ENCODE measurements at regions not wholly inside any gene's neighbourhood (a gene's known extent, or its start where the extent isn't known, plus 50 kb on each side); places are given as distances from the start of the nearest gene placed in this dataset.
A peak's percentile ranks its signal among the peaks of the same experiment; 100 is the strongest.

DNA sequence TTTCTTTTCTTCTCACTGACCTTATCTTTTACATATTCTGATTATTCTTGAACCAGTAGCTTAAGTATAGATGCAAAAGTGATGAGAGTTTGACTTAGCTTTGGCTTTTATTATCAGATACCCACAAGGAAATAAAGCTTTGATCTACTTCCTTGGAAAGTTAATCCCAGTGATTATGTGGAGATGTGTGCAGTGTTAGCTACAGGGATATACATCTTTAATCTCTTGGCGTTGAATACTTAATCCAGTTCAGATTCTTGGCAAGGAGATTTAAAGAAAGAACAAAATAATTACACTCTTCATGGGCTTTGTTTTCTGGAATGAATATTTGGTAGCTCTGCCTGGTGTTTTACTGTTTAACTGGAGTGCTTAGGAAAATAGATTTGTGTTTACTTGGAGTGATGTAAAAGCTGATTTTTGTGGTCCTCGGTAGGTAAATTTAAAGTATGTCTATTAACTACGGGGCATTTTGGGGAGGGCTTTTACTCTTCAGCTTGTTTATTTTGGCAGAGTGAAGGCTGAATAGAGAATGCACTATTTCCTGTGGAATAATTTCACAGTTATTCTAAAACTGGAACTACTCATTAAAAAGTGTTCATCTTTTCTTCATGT, 150.1 kb upstream of the LRIG3 start:
- peak; percentile 26 for DNase-seq (ENCODE audit: low read depth, low spot score)

DNA sequence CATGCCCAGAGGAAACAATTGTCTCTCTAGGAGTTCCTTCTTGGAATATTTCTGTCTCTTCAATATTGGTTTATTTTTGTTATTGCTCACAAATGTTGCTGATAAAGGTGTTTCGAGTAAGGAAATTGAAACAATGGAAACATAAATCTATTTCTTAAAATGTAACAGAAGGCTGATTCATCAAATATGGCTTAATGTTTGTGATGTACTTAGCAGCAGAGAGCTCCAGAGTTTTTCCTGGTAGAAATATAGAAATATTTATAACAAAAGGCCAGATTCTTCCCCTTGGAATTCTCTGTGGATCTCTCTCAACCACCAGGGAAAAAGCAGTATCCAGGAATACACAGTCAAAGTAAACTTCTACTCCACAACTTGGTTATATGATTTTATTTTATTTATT, 149.2 kb upstream of the LRIG3 start:
- no peak for TF ChIP-seq CTCF (IDR thresholded peaks at IDR 0.05; ENCODE audit: low read depth, low read length)
- no peak for DNase-seq (ENCODE audit: low read depth, low spot score)
- H3K4me3 ChIP-seq (ENCODE audit: low read depth, low read length): no peak overlapping the region
- in situ Hi-C loops (cut with HindIII; ENCODE audit: low sequenced_read_pairs): no loop called here

More for the DNA sequence above, 150.1 kb upstream of the LRIG3 start:
- H3K4me3 ChIP-seq (ENCODE audit: low read depth, low read length): no peak overlapping the region
- in situ Hi-C loops (cut with HindIII; ENCODE audit: low sequenced_read_pairs): no loop called here
- no peak for TF ChIP-seq CTCF (IDR thresholded peaks at IDR 0.05; ENCODE audit: low read depth, low read length)

GRCh38 chr12:59068436-59068835, 148.1 kb upstream of the LRIG3 start:
- in situ Hi-C loops (cut with HindIII; ENCODE audit: low sequenced_read_pairs): no loop called here
- no peak overlapping the region for H3K4me3 ChIP-seq (ENCODE audit: low read depth, low read length)
- TF ChIP-seq CTCF (IDR thresholded peaks at IDR 0.05; ENCODE audit: low read depth, low read length): no peak
- no peak for DNase-seq (ENCODE audit: low read depth, low spot score)

DNA sequence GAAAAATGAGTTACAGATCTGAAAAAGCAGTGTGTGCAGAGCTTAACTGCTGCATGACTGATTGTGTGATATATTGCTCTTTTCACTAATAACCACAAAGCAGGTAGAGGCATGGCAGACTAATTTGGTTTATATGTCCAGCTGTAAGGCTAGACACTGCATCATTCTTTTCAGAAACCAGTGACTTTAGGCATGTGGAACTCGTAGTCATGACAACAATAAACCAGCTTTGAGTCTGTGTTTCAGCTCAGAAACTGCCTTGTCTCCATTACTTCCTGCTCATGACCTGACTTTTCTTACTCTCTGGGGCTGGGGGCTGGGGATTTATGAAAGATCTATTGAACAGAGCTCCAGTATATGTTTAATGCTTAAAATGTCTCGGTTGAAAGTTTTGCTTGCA, 146.8 kb upstream of the LRIG3 start:
- no peak for TF ChIP-seq CTCF (IDR thresholded peaks at IDR 0.05; ENCODE audit: low read depth, low read length)
- H3K4me3 ChIP-seq (ENCODE audit: low read depth, low read length): no peak overlapping the region
- in situ Hi-C loops (cut with HindIII; ENCODE audit: low sequenced_read_pairs): no loop called here

GRCh38 chr12:59066445-59066844, 146.1 kb upstream of the LRIG3 start:
- TF ChIP-seq CTCF (IDR thresholded peaks at IDR 0.05; ENCODE audit: low read depth, low read length): no peak
- H3K4me3 ChIP-seq (ENCODE audit: low read depth, low read length): no peak overlapping the region
- in situ Hi-C loops (cut with HindIII; ENCODE audit: low sequenced_read_pairs): no loop called here
- DNase-seq (ENCODE audit: low read depth, low spot score): peak; percentile 35

More for the DNA sequence above, 146.8 kb upstream of the LRIG3 start:
- DNase-seq (ENCODE audit: low read depth, low spot score): peak; percentile 86

GRCh38 chr12:59059088-59059935, 139.0 kb upstream of the LRIG3 start:
- DNase-seq (ENCODE audit: low read depth, low spot score): no peak
- no peak for TF ChIP-seq CTCF (IDR thresholded peaks at IDR 0.05; ENCODE audit: low read depth, low read length)
- H3K4me3 ChIP-seq (ENCODE audit: low read depth, low read length): no peak overlapping the region
- in situ Hi-C loops (cut with HindIII; ENCODE audit: low sequenced_read_pairs): no loop called here
